Small intestine (tissue), 7 donors: ENCODE measurements at regions not wholly inside any gene's neighbourhood (a gene's known extent, or its start where the extent isn't known, plus 50 kb on each side); places are given as distances from the start of the nearest gene placed in this dataset.

Source experiments
- DNase-seq, 2 donors: peaks; one replicate each; pipeline versions ENCODE4 v3.0.0 to v3.0.0-alpha.2; 2013
- FAIRE-seq: peaks from 2 replicates; lab custom pipeline; 2012; peaks lifted over from hg19 to GRCh38; lab: Jason Lieb, UNC
- H3K27ac ChIP-seq, 3 donors: one replicate each; pipeline ENCODE4 v1.5.1; 2013; ENCODE audit warnings: low read length in 2 of 3, mild to moderate bottlenecking in 2 of 3, control low read depth in 1 of 3, inconsistent platforms in 1 of 3, low read depth in 1 of 3, moderate library complexity in 1 of 3
- H3K27me3 ChIP-seq, 3 donors: one replicate each; pipeline ENCODE4 v1.6.1; 2013; ENCODE audit warnings: low read length in 3 of 3, inconsistent platforms in 1 of 3; ENCODE audit not compliant: control insufficient read depth in 3 of 3, insufficient read depth in 3 of 3
- H3K36me3 ChIP-seq, 3 donors: one replicate each; pipeline ENCODE4 v1.6.1; 2013; ENCODE audit warnings: low read length in 3 of 3, inconsistent platforms in 1 of 3, low read depth in 1 of 3, mild to moderate bottlenecking in 1 of 3, moderate library complexity in 1 of 3; ENCODE audit not compliant: control insufficient read depth in 3 of 3, insufficient read depth in 2 of 3
- H3K4me1 ChIP-seq, 3 donors: one replicate each; pipeline ENCODE4 v1.6.1; 2013; ENCODE audit warnings: low read length in 2 of 3, inconsistent platforms in 1 of 3, low read depth in 1 of 3, mild to moderate bottlenecking in 1 of 3, moderate library complexity in 1 of 3; ENCODE audit not compliant: control insufficient read depth in 3 of 3, insufficient read depth in 2 of 3
- H3K4me3 ChIP-seq, 3 donors: one replicate each; pipeline ENCODE4 v1.5.1; 2013; ENCODE audit warnings: low read length in 3 of 3, control low read depth in 1 of 3, inconsistent platforms in 1 of 3, low read depth in 1 of 3, mild to moderate bottlenecking in 1 of 3, moderate library complexity in 1 of 3
- H3K9me3 ChIP-seq, 2 donors: one replicate each; pipeline ENCODE4 v1.6.1; 2013; ENCODE audit warnings: low read depth in 1 of 2, low read length in 1 of 2; ENCODE audit not compliant: control insufficient read depth in 2 of 2, insufficient read depth in 1 of 2
- WGBS, 3 donors: extraction: QIAGEN DNeasy Blood & Tissue Kit; methylation state at CpG; one replicate each; pipeline ENCODE4 v1.1.7; 2013; 5-methylcytosine and 5-hydroxymethylcytosine counted together
- donor health status: healthy with polysubstance abuse.
- donor health status: control.
- donor health status: control.
- donor health status: Bipolar disorder and iron deficiency.
- donor health status: healthy.

- 17 to 58% (median 33%) methylated on average over 3 of the region's 3 CpGs for WGBS, 3 donors
- no peak for FAIRE-seq
Measured at GRCh38 chr3:137820366-137820765, 56.3 kb downstream of the SOX14 start.

GRCh38 chr3:137835096-137835495 is 71.0 kb downstream of the SOX14 start:
- FAIRE-seq: no peak
- WGBS, 3 donors: 53 to 81% (median 79%) methylated on average over 1 of the region's 1 CpG
- Histone ChIP-seq H3K36me3 (no peaks in the 10 kb centered on the region), H3K4me3 (no peak overlapping the region), H3K9me3 (no peaks in the 10 kb centered on the region), H3K4me1 (no peaks in the 10 kb centered on the region), H3K27me3 (no peaks in the 10 kb centered on the region), H3K27ac (no peak overlapping the region)
- no peak for DNase-seq

More at GRCh38 chr3:137820366-137820765, 56.3 kb downstream of the SOX14 start:
- Histone ChIP-seq H3K27ac (no peak overlapping the region), H3K4me3 (no peak overlapping the region), H3K9me3 (no peaks in the 10 kb centered on the region), H3K4me1 (no peaks in the 10 kb centered on the region), H3K27me3 (no peaks in the 10 kb centered on the region), H3K36me3 (no peaks in the 10 kb centered on the region)
- no peak for DNase-seq

- no peaks in the 10 kb centered on the region for H3K9me3 ChIP-seq
- no peak for DNase-seq
- no peaks in the 10 kb centered on the region for H3K4me1 ChIP-seq
- H3K27me3 ChIP-seq: no peaks in the 10 kb centered on the region
- H3K36me3 ChIP-seq: no peaks in the 10 kb centered on the region
- WGBS, 3 donors: 12 to 25% (median 19%) methylated on average over 4 of the region's 4 CpGs
- no peak overlapping the region for H3K4me3 ChIP-seq
- no peak for FAIRE-seq
- no peak overlapping the region for H3K27ac ChIP-seq
Measured at GRCh38 chr3:137845194-137845593, 81.1 kb downstream of the SOX14 start.

GRCh38 chr3:137845666-137846065 is 81.6 kb downstream of the SOX14 start:
- 39 to 58% (median 52%) methylated on average over 3 of the region's 3 CpGs for WGBS, 3 donors
- DNase-seq (no peak), FAIRE-seq (no peak)
- Histone ChIP-seq H3K9me3 (no peaks in the 10 kb centered on the region), H3K36me3 (no peaks in the 10 kb centered on the region), H3K4me3 (no peak overlapping the region), H3K4me1 (no peaks in the 10 kb centered on the region), H3K27me3 (no peaks in the 10 kb centered on the region), H3K27ac (no peak overlapping the region)

GRCh38 chr3:137852391-137852830 is 88.3 kb downstream of the SOX14 start:
- DNase-seq (no peak), FAIRE-seq (no peak)
- H3K4me1 ChIP-seq: no peaks in the 10 kb centered on the region
- no peak overlapping the region for H3K27ac ChIP-seq
- 69 to 79% (median 74%) methylated on average over 13 of the region's 13 CpGs for WGBS, 3 donors
- no peak overlapping the region for H3K4me3 ChIP-seq
- H3K27me3 ChIP-seq: no peaks in the 10 kb centered on the region
- no peaks in the 10 kb centered on the region for H3K9me3 ChIP-seq
- H3K36me3 ChIP-seq: no peaks in the 10 kb centered on the region

DNA sequence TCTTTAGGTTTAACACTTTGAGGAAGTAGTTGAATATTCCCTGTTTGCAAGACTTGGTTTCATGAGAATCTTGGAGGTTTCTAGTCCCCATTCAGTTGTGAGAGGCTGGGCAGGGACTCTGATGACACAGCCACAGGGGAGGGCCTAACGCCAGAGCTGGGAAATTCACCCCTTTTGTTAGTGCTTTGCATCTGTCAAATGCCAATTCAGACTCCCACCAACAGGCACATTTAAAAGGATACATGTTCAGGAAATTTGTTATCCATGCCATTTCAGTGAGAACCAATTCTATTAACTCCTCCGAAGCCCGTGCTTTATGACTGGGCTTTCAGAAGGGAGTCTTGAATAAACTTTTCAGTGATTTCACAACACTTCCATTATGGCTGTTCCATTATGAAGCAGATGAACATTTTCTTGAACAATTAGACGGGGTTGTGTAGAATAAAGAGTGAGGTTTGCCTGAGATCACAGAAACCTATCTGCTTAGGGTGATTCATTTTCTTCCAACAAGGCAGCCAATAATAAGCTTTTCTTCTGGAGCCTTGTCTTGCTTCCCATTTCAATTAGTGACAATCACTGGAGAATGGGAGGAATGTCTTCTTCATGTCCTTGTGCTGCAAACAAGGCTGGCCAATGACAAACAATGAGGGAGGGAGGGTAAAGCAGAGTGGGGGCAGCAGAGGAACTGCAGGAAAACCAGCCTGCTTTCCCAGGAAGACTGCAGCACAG is 90.6 kb downstream of the SOX14 start:
- Histone ChIP-seq H3K27me3 (no peaks in the 10 kb centered on the region), H3K4me3 (no peak overlapping the region), H3K36me3 (no peaks in the 10 kb centered on the region), H3K27ac (no peak overlapping the region), H3K9me3 (no peaks in the 10 kb centered on the region), H3K4me1 (no peaks in the 10 kb centered on the region)
- DNase-seq (no peak), FAIRE-seq (no peak)
- WGBS, 3 donors: 46 to 59% (median 50%) methylated on average over 4 of the region's 4 CpGs

DNA sequence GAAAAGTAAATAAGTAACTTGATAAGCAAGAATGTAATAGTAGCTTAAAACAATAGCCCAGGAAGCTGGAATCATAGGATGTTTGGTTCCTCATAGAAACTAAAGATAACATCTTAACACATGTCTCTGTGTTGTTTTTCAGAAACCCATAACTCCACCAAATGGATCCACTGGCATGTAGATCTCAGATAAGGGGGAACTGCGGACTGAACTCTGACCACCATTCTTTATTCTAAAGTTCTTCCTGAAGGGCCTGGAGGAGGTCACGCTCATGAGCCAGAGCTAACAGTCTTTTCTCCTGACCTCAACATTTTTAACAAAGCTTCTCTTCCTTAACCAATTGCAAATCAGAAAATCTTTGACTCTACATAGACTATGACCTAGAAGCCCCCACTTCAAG is 101.9 kb downstream of the SOX14 start:
- no peak overlapping the region for H3K27ac ChIP-seq
- no peaks in the 10 kb centered on the region for H3K4me1 ChIP-seq
- H3K27me3 ChIP-seq: no peaks in the 10 kb centered on the region
- no peaks in the 10 kb centered on the region for H3K36me3 ChIP-seq
- DNase-seq (no peak), FAIRE-seq (no peak)
- peaks cover 0 to 17% of the 10 kb centered on the region in 2 donors for H3K9me3 ChIP-seq
- WGBS, 3 donors: 34 to 43% (median 39%) methylated on average over 2 of the region's 2 CpGs
- H3K4me3 ChIP-seq: no peak overlapping the region

DNA sequence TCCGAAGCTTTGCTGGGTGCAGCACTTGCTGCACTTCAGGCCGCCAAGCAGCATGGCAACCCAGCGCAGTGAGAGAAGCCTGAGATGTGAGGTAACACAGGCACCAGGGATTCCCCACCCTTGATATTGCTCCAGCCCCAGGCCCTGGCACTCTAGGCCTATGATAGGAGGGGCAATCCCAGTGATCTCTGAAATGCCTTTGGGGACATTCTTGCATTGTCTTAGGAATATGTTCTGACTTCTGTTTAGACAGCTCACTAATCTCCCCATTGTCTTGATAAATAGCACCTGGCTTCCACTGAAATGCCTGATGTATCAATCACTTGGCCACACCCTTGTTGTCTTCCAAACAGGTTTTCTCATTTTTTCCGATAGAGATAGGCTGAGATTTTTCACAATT is 102.8 kb downstream of the SOX14 start:
- WGBS, 3 donors: 79 to 89% (median 85%) methylated on average over 4 of the region's 4 CpGs
- Histone ChIP-seq H3K27me3 (no peaks in the 10 kb centered on the region), H3K9me3 (peaks cover 0 to 17% of the 10 kb centered on the region in 2 donors), H3K4me3 (no peak overlapping the region), H3K27ac (no peak overlapping the region), H3K36me3 (no peaks in the 10 kb centered on the region), H3K4me1 (no peaks in the 10 kb centered on the region)
- DNase-seq: no peak
- FAIRE-seq: no peak

DNA sequence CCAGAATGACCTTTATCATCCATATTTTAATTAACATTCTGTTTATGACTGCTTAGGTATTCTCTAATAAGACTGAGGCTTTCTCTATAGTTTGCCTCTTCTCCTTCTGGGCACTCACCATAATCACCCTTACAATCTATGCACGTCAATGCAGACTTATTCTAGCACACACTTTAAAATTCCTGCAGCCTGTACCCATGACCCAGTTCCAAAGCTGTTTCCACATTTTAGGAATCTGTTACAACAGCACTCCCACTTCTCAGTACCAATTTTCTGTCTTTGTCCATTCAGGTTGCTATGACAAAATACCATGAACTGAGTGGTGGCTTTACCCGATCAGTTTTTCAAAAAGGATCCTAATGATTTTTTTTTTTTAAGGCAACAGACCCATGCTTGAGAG is 103.5 kb downstream of the SOX14 start:
- H3K9me3 ChIP-seq: peaks cover 0 to 17% of the 10 kb centered on the region in 2 donors
- H3K36me3 ChIP-seq: no peaks in the 10 kb centered on the region
- H3K27ac ChIP-seq: no peak overlapping the region
- FAIRE-seq (no peak), DNase-seq (no peak)
- no peaks in the 10 kb centered on the region for H3K4me1 ChIP-seq
- H3K4me3 ChIP-seq: no peak overlapping the region
- H3K27me3 ChIP-seq: no peaks in the 10 kb centered on the region
- WGBS, 3 donors: 79 to 86% (median 83%) methylated on average over 2 of the region's 2 CpGs
